ENCODE measurements at regions not wholly inside any gene's neighbourhood (a gene's known extent, or its start where the extent isn't known, plus 50 kb on each side); places are given as distances from the start of the nearest gene placed in this dataset.

DNA sequence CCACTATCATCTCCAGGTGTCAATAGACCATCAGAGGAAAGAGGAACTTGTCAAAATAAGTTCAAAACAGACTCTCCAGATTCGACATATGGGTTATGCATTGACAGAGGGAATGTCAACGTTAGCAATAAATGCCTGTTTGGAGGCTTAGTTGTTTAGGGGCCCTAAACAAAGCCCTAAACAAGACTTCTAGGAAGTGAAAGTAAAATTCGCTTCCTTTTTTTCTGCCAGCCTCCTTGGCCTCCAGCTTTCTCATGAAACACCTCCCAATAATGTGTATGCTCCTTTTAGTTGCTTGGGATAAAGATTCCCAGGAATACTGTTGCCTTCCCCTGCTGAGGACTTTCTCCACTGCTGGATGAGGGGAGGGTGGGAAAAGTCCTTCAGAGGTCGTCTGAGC, 70.9 kb upstream of the ARNT2 start:
- no peak overlapping the region for H3K27ac Mint-ChIP-seq

GRCh38 chr15:80334521-80334920, 69.7 kb upstream of the ARNT2 start:
- intact Hi-C loops (cut with micrococcal nuclease): no loop called here
- Mint-ChIP-seq H3K36me3 (no peaks in the 10 kb centered on the region), H3K4me3 (no peak overlapping the region), H3K27me3 (peaks cover 8% of the 10 kb centered on the region), H3K9me3 (no peaks in the 10 kb centered on the region), H3K4me1 (ENCODE audit: low read depth) (no peaks in the 10 kb centered on the region), H3K27ac (no peak overlapping the region)
- POLR2A ChIA-PET: no interaction called here
- CTCF ChIA-PET: no interaction called here
- DNase-seq: no peak

More for the DNA sequence above, 70.9 kb upstream of the ARNT2 start:
- no peaks in the 10 kb centered on the region for H3K4me1 Mint-ChIP-seq (ENCODE audit: low read depth)
- ChIA-PET POLR2A (no interaction called here), CTCF (no interaction called here)
- H3K4me3 Mint-ChIP-seq: no peak overlapping the region
- no peak for DNase-seq
- peaks cover 10% of the 10 kb centered on the region for H3K27me3 Mint-ChIP-seq
- intact Hi-C loops (cut with micrococcal nuclease): no loop called here
- H3K9me3 Mint-ChIP-seq: no peaks in the 10 kb centered on the region
- no peaks in the 10 kb centered on the region for H3K36me3 Mint-ChIP-seq

DNA sequence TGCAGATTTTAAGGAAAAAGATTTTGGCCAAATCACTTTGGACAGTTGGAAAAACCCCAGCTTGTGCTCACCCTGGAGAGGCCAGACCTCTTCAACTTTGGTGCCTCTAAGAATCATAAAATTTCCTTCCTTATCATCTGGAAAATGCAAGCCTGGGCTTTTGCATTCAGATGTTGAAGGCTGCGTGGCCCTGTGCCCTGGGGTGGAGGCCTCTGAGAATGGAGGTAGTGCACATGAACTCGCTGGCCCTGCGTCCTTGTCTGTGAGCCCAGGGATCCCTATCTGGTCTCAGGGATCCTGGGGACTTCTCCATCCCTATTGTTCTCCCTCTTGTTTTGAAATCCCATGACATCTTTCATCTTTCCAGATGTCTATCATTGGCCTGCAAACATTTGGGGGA, 64.6 kb upstream of the ARNT2 start:
- H3K27me3 Mint-ChIP-seq: peaks cover 17% of the 10 kb centered on the region
- no peak overlapping the region for H3K27ac Mint-ChIP-seq
- intact Hi-C loops (cut with micrococcal nuclease): no loop called here
- ChIA-PET CTCF (no interaction called here), POLR2A (no interaction called here)
- DNase-seq: no peak
- H3K4me3 Mint-ChIP-seq: no peak overlapping the region
- H3K4me1 Mint-ChIP-seq (ENCODE audit: low read depth): no peaks in the 10 kb centered on the region
- no peaks in the 10 kb centered on the region for H3K36me3 Mint-ChIP-seq
- H3K9me3 Mint-ChIP-seq: no peaks in the 10 kb centered on the region

GRCh38 chr15:80342148-80342547, 62.0 kb upstream of the ARNT2 start:
- H3K36me3 Mint-ChIP-seq: no peaks in the 10 kb centered on the region
- no peak for DNase-seq
- H3K4me1 Mint-ChIP-seq (ENCODE audit: low read depth): no peaks in the 10 kb centered on the region
- H3K27me3 Mint-ChIP-seq: peaks cover 11% of the 10 kb centered on the region
- ChIA-PET CTCF (no interaction called here), POLR2A (no interaction called here)
- no peak overlapping the region for H3K27ac Mint-ChIP-seq
- H3K9me3 Mint-ChIP-seq: no peaks in the 10 kb centered on the region
- H3K4me3 Mint-ChIP-seq: no peak overlapping the region
- intact Hi-C loops (cut with micrococcal nuclease): no loop called here

GRCh38 chr15:80343554-80343992, 60.6 kb upstream of the ARNT2 start:
- intact Hi-C loops (cut with micrococcal nuclease): no loop called here
- DNase-seq: no peak
- ChIA-PET POLR2A (no interaction called here), CTCF (interaction anchor here (1.0 kb wide), 1 partner anchor 74 kb away, joined by 3 read pairs; no protein-coding TSS in a partner anchor)
- H3K4me1 Mint-ChIP-seq (ENCODE audit: low read depth): no peaks in the 10 kb centered on the region
- H3K27ac Mint-ChIP-seq: no peak overlapping the region
- H3K27me3 Mint-ChIP-seq: peaks cover 11% of the 10 kb centered on the region
- no peaks in the 10 kb centered on the region for H3K36me3 Mint-ChIP-seq
- no peak overlapping the region for H3K4me3 Mint-ChIP-seq
- H3K9me3 Mint-ChIP-seq: no peaks in the 10 kb centered on the region

GRCh38 chr15:80350941-80351610, 53.1 kb upstream of the ARNT2 start:
- H3K4me1 Mint-ChIP-seq (ENCODE audit: low read depth): no peaks in the 10 kb centered on the region
- H3K4me3 Mint-ChIP-seq: no peak overlapping the region
- no peaks in the 10 kb centered on the region for H3K36me3 Mint-ChIP-seq
- peaks cover 12% of the 10 kb centered on the region for H3K27me3 Mint-ChIP-seq
- H3K9me3 Mint-ChIP-seq: no peaks in the 10 kb centered on the region
- ChIA-PET POLR2A (no interaction called here), CTCF (no interaction called here)
- no peak overlapping the region for H3K27ac Mint-ChIP-seq
- no peak for DNase-seq
- intact Hi-C loops (cut with micrococcal nuclease): no loop called here
